Adrenal gland (tissue), 9 donors: ENCODE measurements at regions not wholly inside any gene's neighbourhood (a gene's known extent, or its start where the extent isn't known, plus 50 kb on each side); places are given as distances from the start of the nearest gene placed in this dataset.

ENCODE experiments used
- DNase-seq, 7 donors: peaks; one replicate each; pipeline ENCODE4 v3.0.0-alpha.2; 2019 to 2020
- H3K27ac ChIP-seq, 5 donors: fragments of 200-600 bp; sonication (generic) in 4 of 5; 1 replicate in 3 of 5; 2 replicates in 2 of 5; pipeline versions ENCODE4 v1.5.1 to v1.8.0; 2016 to 2020; ENCODE audit warnings: mild to moderate bottlenecking in 1 of 5
- H3K27me3 ChIP-seq: fragments of 200-600 bp; 2 replicates; pipeline ENCODE4 v1.8.0; 2021
- H3K36me3 ChIP-seq, 2 donors: fragments of 200-600 bp; replicated peaks in 1 of 2; 1 replicate in 1 of 2; 2 replicates in 1 of 2; pipeline versions ENCODE4 v1.5.1 to v1.8.0; 2018 to 2022
- H3K4me1 ChIP-seq, 2 donors: fragments of 200-600 bp; replicated peaks in 1 of 2; 1 replicate in 1 of 2; 2 replicates in 1 of 2; pipeline versions ENCODE4 v1.5.1 to v1.8.0; 2018 to 2021
- H3K4me3 ChIP-seq, 4 donors: fragments of 200-600 bp; sonication (generic) in 3 of 4; one replicate each; pipeline ENCODE4 v1.5.1; 2016 to 2018
- H3K9me3 ChIP-seq, 3 donors: fragments of 200-600 bp; sonication (generic) in 1 of 3; replicated peaks in 1 of 3; 1 replicate in 2 of 3; 2 replicates in 1 of 3; pipeline versions ENCODE4 v1.5.1 to v1.8.0; 2016 to 2021
- CTCF ChIP-seq, 6 experiments: fragments of 450-650 bp in 4 of 6; fragments of 200-600 bp in 2 of 6; sonication (generic) in 1 of 6; IDR thresholded peaks; 1 replicate in 5 of 6; 2 replicates in 1 of 6; pipeline versions ENCODE4 v1.5.1 to v1.8.0; 2016 to 2021; ENCODE audit warnings: antibody characterized with exemption in 6 of 6, mild to moderate bottlenecking in 2 of 6, moderate library complexity in 1 of 6
- POLR2A ChIP-seq, 2 donors: fragments of 450-650 bp; IDR thresholded peaks; one replicate each; pipeline ENCODE4 v1.6.1; 2017; ENCODE audit warnings: antibody characterized with exemption in 2 of 2, mild to moderate bottlenecking in 2 of 2, moderate library complexity in 1 of 2
- WGBS, 4 donors: extraction: QIAGEN DNeasy Blood & Tissue Kit in 2 of 4; methylation state at CpG; one replicate each; pipeline versions ENCODE4 v1.1.5 to v1.1.7; 2013 to 2017; 5-methylcytosine and 5-hydroxymethylcytosine counted together
- intact Hi-C, 2 donors: fragments of 100-400 bp; cut with DNase I; formaldehyde crosslinking; loops; one replicate each; pipeline versions ENCODE4 v1.14.1 to v1.15.0; 2022 to 2023
- donor health status: healthy with polysubstance abuse.
- donor health status: Bipolar disorder and iron deficiency.
- donor health status: DM: yes; HTN: yes; CAD: no.
- donor health status: DM: no; HTN: no; CAD: no.
- donor health status: DM: no; HTN: no; CAD: no.

- Histone ChIP-seq H3K4me1 (peaks cover 9 to 12% of the 10 kb centered on the region in 2 donors), H3K9me3 (no peaks in the 10 kb centered on the region), H3K27me3 (no peaks in the 10 kb centered on the region), H3K4me3 (no peak overlapping the region), H3K27ac (no peak overlapping the region), H3K36me3 (no peaks in the 10 kb centered on the region)
- TF ChIP-seq POLR2A (IDR thresholded peaks at IDR 0.05), result no peak
- TF ChIP-seq CTCF (IDR thresholded peaks at IDR 0.05), result no peak
- DNase-seq, result no peak
- intact Hi-C loops, result no loop called here
Observed at GRCh38 chr2:186304064-186304463, 182.0 kb upstream of the ZC3H15 start.

GRCh38 chr2:186306754-186307153 is 179.3 kb upstream of the ZC3H15 start:
- H3K27ac ChIP-seq, result no peak overlapping the region

GRCh38 chr2:186307871-186308270 is 178.2 kb upstream of the ZC3H15 start:
- Histone ChIP-seq H3K27ac (peak overlapping the region in 1 of 5 donors; percentile 17), H3K4me3 (no peak overlapping the region), H3K27me3 (no peaks in the 10 kb centered on the region), H3K4me1 (peaks cover 9 to 14% of the 10 kb centered on the region in 2 donors), H3K9me3 (no peaks in the 10 kb centered on the region), H3K36me3 (no peaks in the 10 kb centered on the region)
- DNase-seq, result no peak
- intact Hi-C loops, result no loop called here
- TF ChIP-seq POLR2A (IDR thresholded peaks at IDR 0.05), result no peak

More at GRCh38 chr2:186306754-186307153, 179.3 kb upstream of the ZC3H15 start:
- peaks cover 9 to 14% of the 10 kb centered on the region in 2 donors for H3K4me1 ChIP-seq
- TF ChIP-seq POLR2A (IDR thresholded peaks at IDR 0.05) (no peak), CTCF (IDR thresholded peaks at IDR 0.05) (no peak)
- no peaks in the 10 kb centered on the region for H3K27me3 ChIP-seq
- H3K9me3 ChIP-seq, result no peaks in the 10 kb centered on the region
- no peak for DNase-seq
- H3K36me3 ChIP-seq, result no peaks in the 10 kb centered on the region
- intact Hi-C loops, result no loop called here
- no peak overlapping the region for H3K4me3 ChIP-seq

- 24 to 43% (median 34%) methylated on average over 1 of the region's 1 CpG for WGBS, 4 donors
- H3K27me3 ChIP-seq, result no peaks in the 10 kb centered on the region
- no peaks in the 10 kb centered on the region for H3K9me3 ChIP-seq
- no peaks in the 10 kb centered on the region for H3K36me3 ChIP-seq
- intact Hi-C loops, result no loop called here
- no peak overlapping the region for H3K4me3 ChIP-seq
- TF ChIP-seq POLR2A (IDR thresholded peaks at IDR 0.05), result no peak
- no peak for TF ChIP-seq CTCF (IDR thresholded peaks at IDR 0.05)
- H3K4me1 ChIP-seq, result peaks cover 9 to 14% of the 10 kb centered on the region in 2 donors
- DNase-seq, result peak in 5 of 7 donors; percentile 28 to 54 (median 42)
- H3K27ac ChIP-seq, result peak overlapping the region in 1 of 5 donors; percentile 17
Observed at GRCh38 chr2:186308347-186308746, 177.7 kb upstream of the ZC3H15 start.

- no peaks in the 10 kb centered on the region for H3K9me3 ChIP-seq
- 15 to 43% (median 30%) methylated on average over 2 of the region's 2 CpGs for WGBS, 4 donors
Observed at GRCh38 chr2:186309901-186310300, 176.2 kb upstream of the ZC3H15 start.

More at GRCh38 chr2:186309901-186310300, 176.2 kb upstream of the ZC3H15 start:
- intact Hi-C loops, result no loop called here
- peak; percentile 69 to 89 (median 85) for DNase-seq
- TF ChIP-seq POLR2A (IDR thresholded peaks at IDR 0.05) (no peak), CTCF (IDR thresholded peaks at IDR 0.05) (peak in 1 of 6 experiments; percentile 13)
- H3K27me3 ChIP-seq, result no peaks in the 10 kb centered on the region
- H3K4me1 ChIP-seq, result peaks cover 9 to 14% of the 10 kb centered on the region in 2 donors
- H3K4me3 ChIP-seq, result no peak overlapping the region
- no peaks in the 10 kb centered on the region for H3K36me3 ChIP-seq
- peak overlapping the region in 3 of 5 donors; percentile 28 to 61 (median 49) for H3K27ac ChIP-seq
